Fibroblast of peridontal ligament (primary cell): ENCODE measurements at regions not wholly inside any gene's neighbourhood (a gene's known extent, or its start where the extent isn't known, plus 50 kb on each side); places are given as distances from the start of the nearest gene placed in this dataset.

Experiments used
- DNase-seq: peaks from one replicate; pipeline ENCODE4 v3.0.0-alpha.2; 2010; ENCODE audit errors: extremely low read depth

- peak; percentile 12 for DNase-seq
Observed at GRCh38 chr2:150371044-150371818, 116.2 kb downstream of the RND3 start.

GRCh38 chr2:150370561-150370960 is 116.9 kb downstream of the RND3 start:
- no peak for DNase-seq

GRCh38 chr2:150369862-150370261 is 117.6 kb downstream of the RND3 start:
- no peak for DNase-seq

GRCh38 chr2:150358468-150358807 is 129.0 kb downstream of the RND3 start:
- no peak for DNase-seq

- DNase-seq: peak; percentile 11
Observed at GRCh38 chr2:150357770-150358467, 129.5 kb downstream of the RND3 start.

GRCh38 chr2:150355440-150355839 is 132.0 kb downstream of the RND3 start:
- DNase-seq: no peak

- no peak for DNase-seq
Observed at GRCh38 chr2:150353376-150353775, 134.1 kb downstream of the RND3 start.

GRCh38 chr2:150351922-150352321 is 135.5 kb downstream of the RND3 start:
- DNase-seq: no peak

- DNase-seq: no peak
Observed at GRCh38 chr2:150350500-150350899, 137.0 kb downstream of the RND3 start.

GRCh38 chr2:150346806-150347205 is 140.7 kb downstream of the RND3 start:
- DNase-seq: no peak

GRCh38 chr2:150341982-150342680 is 145.3 kb downstream of the RND3 start:
- no peak for DNase-seq

GRCh38 chr2:150339951-150340350 is 147.5 kb downstream of the RND3 start:
- peak; percentile 79 for DNase-seq

GRCh38 chr2:150339282-150339681 is 148.2 kb downstream of the RND3 start:
- peak; percentile 43 for DNase-seq

- DNase-seq: no peak
Observed at GRCh38 chr2:150335596-150335995, 151.9 kb downstream of the RND3 start.

GRCh38 chr2:150332383-150332782 is 155.1 kb downstream of the RND3 start:
- DNase-seq: no peak

GRCh38 chr2:150327564-150328489 is 159.6 kb downstream of the RND3 start:
- no peak for DNase-seq

- peak; percentile 34 for DNase-seq
Observed at GRCh38 chr2:150325656-150326314, 161.7 kb downstream of the RND3 start.

GRCh38 chr2:150323071-150323470 is 164.4 kb downstream of the RND3 start:
- peak; percentile 13 for DNase-seq

GRCh38 chr2:150320608-150321007 is 166.9 kb downstream of the RND3 start:
- DNase-seq: no peak

- DNase-seq: no peak
Observed at GRCh38 chr2:150319658-150320555, 167.6 kb downstream of the RND3 start.
